ENCODE measurements at regions not wholly inside any gene's neighbourhood (a gene's known extent, or its start where the extent isn't known, plus 50 kb on each side); places are given as distances from the start of the nearest gene placed in this dataset.

- TF ChIP-seq, protein P1, sequence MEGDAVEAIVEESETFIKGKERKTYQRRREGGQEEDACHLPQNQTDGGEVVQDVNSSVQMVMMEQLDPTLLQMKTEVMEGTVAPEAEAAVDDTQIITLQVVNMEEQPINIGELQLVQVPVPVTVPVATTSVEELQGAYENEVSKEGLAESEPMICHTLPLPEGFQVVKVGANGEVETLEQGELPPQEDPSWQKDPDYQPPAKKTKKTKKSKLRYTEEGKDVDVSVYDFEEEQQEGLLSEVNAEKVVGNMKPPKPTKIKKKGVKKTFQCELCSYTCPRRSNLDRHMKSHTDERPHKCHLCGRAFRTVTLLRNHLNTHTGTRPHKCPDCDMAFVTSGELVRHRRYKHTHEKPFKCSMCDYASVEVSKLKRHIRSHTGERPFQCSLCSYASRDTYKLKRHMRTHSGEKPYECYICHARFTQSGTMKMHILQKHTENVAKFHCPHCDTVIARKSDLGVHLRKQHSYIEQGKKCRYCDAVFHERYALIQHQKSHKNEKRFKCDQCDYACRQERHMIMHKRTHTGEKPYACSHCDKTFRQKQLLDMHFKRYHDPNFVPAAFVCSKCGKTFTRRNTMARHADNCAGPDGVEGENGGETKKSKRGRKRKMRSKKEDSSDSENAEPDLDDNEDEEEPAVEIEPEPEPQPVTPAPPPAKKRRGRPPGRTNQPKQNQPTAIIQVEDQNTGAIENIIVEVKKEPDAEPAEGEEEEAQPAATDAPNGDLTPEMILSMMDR (IDR thresholded peaks at IDR 0.05) = no peak
- H3K9me3 Mint-ChIP-seq = peaks cover 34% of the 10 kb centered on the region
- H3K27me3 Mint-ChIP-seq (ENCODE audit: low read depth, poor library complexity) = no peaks in the 10 kb centered on the region
- H3K27ac Mint-ChIP-seq = no peak overlapping the region
- no peak overlapping the region for H3K4me3 Mint-ChIP-seq
- no peak for DNase-seq
- H3K4me1 Mint-ChIP-seq = no peaks in the 10 kb centered on the region
- no peaks in the 10 kb centered on the region for H3K36me3 Mint-ChIP-seq (ENCODE audit: low read depth)
Measured at GRCh38 chr3:103629391-103629790, 1194.6 kb downstream of the ZPLD1 start.

DNA sequence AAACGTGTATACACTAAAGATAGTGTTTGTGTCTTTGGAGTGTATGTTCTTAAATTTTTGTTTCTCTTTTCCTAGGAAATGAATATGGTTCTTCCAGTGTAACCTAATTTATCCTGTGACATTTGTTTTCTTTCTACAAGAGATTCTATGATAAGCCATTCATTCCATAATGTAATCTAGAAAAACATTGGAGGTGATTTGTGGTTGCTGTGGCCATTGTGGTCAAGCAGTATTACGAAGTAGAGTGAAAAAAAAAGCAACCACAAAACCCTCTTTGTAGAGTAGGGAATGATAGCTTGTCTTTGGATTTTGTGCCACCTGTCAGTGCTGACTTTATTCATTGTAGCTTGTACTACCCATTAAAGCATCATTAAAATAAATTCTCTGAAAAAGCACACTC is 1209.6 kb downstream of the ZPLD1 start:
- H3K9me3 Mint-ChIP-seq = no peaks in the 10 kb centered on the region
- no peak for DNase-seq

DNA sequence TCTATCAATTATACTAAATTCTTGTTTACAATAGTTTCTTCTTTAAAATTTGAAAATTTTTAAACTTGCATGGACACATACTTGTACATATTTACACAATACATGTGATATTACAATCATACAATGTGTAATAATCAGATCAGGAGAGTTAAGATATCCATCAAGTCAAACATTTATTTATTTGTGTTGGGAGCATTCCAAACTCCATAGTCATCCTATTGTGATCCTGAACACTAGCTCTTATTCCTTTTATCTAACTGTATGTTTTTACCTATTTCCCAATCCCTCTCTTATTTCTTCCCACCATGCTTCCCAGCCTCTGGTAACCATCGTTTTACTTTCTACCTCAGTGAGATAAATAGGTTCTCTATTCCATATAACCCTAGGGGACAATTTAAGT is 1219.2 kb downstream of the ZPLD1 start:
- TF ChIP-seq, protein P1 (IDR thresholded peaks at IDR 0.05) = no peak
- H3K27ac Mint-ChIP-seq = no peak overlapping the region
- no peak for DNase-seq
- H3K4me1 Mint-ChIP-seq = no peaks in the 10 kb centered on the region
- H3K9me3 Mint-ChIP-seq = no peaks in the 10 kb centered on the region
- H3K36me3 Mint-ChIP-seq (ENCODE audit: low read depth) = no peaks in the 10 kb centered on the region
- H3K27me3 Mint-ChIP-seq (ENCODE audit: low read depth, poor library complexity) = no peaks in the 10 kb centered on the region
- no peak overlapping the region for H3K4me3 Mint-ChIP-seq

More for the DNA sequence above, 1209.6 kb downstream of the ZPLD1 start:
- TF ChIP-seq, protein P1 (IDR thresholded peaks at IDR 0.05) = no peak
- no peaks in the 10 kb centered on the region for H3K4me1 Mint-ChIP-seq
- no peak overlapping the region for H3K27ac Mint-ChIP-seq
- H3K27me3 Mint-ChIP-seq (ENCODE audit: low read depth, poor library complexity) = no peaks in the 10 kb centered on the region
- no peak overlapping the region for H3K4me3 Mint-ChIP-seq
- H3K36me3 Mint-ChIP-seq (ENCODE audit: low read depth) = no peaks in the 10 kb centered on the region

DNA sequence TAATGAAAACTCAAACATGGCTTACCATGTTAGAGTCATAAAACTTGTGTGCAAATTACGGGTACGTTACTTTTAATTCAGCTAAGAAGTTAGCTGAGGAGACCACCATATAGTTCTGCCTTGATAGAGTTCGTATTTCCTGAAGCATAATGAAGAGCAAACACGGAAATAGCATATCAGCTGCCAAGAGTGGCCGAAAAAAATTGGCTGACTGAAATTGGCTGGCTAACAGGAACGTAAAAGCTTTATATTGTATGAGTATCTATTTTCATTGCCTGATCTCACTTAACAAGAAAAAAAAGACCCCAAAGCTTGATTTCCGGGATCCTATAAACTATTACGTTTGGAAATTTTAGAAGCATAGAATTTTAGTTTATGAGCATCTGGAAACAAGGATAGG is 1222.9 kb downstream of the ZPLD1 start:
- H3K36me3 Mint-ChIP-seq (ENCODE audit: low read depth) = no peaks in the 10 kb centered on the region
- no peaks in the 10 kb centered on the region for H3K4me1 Mint-ChIP-seq
- H3K27ac Mint-ChIP-seq = no peak overlapping the region
- H3K9me3 Mint-ChIP-seq = no peaks in the 10 kb centered on the region
- H3K27me3 Mint-ChIP-seq (ENCODE audit: low read depth, poor library complexity) = no peaks in the 10 kb centered on the region
- TF ChIP-seq, protein P1 (IDR thresholded peaks at IDR 0.05) = no peak
- no peak overlapping the region for H3K4me3 Mint-ChIP-seq
- DNase-seq = no peak

GRCh38 chr3:103660810-103661209 is 1226.0 kb downstream of the ZPLD1 start:
- H3K4me1 Mint-ChIP-seq = no peaks in the 10 kb centered on the region
- no peaks in the 10 kb centered on the region for H3K36me3 Mint-ChIP-seq (ENCODE audit: low read depth)
- TF ChIP-seq, protein P1 (IDR thresholded peaks at IDR 0.05) = no peak
- H3K9me3 Mint-ChIP-seq = no peaks in the 10 kb centered on the region
- no peak overlapping the region for H3K27ac Mint-ChIP-seq
- DNase-seq = no peak
- no peak overlapping the region for H3K4me3 Mint-ChIP-seq
- peaks cover 4% of the 10 kb centered on the region for H3K27me3 Mint-ChIP-seq (ENCODE audit: low read depth, poor library complexity)

DNA sequence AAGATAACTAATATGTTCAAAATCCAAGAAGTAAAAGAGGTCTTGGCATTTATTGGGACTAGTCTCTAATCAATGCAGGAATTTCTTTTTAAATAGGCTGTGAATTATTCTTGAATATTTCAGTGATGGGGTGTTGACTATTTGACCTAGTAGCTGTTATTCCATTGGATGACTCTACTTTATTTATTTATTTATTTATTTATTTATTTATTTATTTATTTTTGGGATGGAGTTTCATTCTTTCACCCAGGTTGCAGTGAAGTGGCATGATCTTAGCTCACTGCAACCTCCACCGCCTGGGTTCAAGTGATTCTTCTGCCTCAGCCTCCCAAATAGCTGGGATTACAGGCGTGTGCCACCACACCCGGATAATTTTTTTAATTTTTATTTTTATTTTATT is 1227.8 kb downstream of the ZPLD1 start:
- TF ChIP-seq, protein P1 (IDR thresholded peaks at IDR 0.05) = no peak
- Mint-ChIP-seq H3K27ac (no peak overlapping the region), H3K4me1 (no peaks in the 10 kb centered on the region), H3K27me3 (ENCODE audit: low read depth, poor library complexity) (peaks cover 4% of the 10 kb centered on the region), H3K9me3 (no peaks in the 10 kb centered on the region), H3K36me3 (ENCODE audit: low read depth) (no peaks in the 10 kb centered on the region), H3K4me3 (no peak overlapping the region)
- no peak for DNase-seq
